Endothelial cell of umbilical vein (primary cell): ENCODE measurements at regions not wholly inside any gene's neighbourhood (a gene's known extent, or its start where the extent isn't known, plus 50 kb on each side); places are given as distances from the start of the nearest gene placed in this dataset.

ENCODE experiments used
- EZH2 ChIP-seq: IDR thresholded peaks from 2 replicates; pipeline ENCODE4 v1.6.1; 2012; ENCODE audit warnings: borderline replicate concordance, low read depth, mild to moderate bottlenecking, moderate library complexity, low read length, inconsistent platforms; ENCODE audit not compliant: severe bottlenecking
- FOS ChIP-seq: IDR thresholded peaks from 2 replicates; pipeline ENCODE4 v1.6.1; 2011; ENCODE audit warnings: mild to moderate bottlenecking, low read length, moderate library complexity, borderline replicate concordance; ENCODE audit not compliant: insufficient read depth
- GATA2 ChIP-seq: IDR thresholded peaks from 2 replicates; pipeline ENCODE4 v1.7.0; 2011; ENCODE audit warnings: low read depth, mild to moderate bottlenecking, moderate library complexity, mixed read lengths, low read length; ENCODE audit not compliant: insufficient read length, insufficient read depth
- JUN ChIP-seq: IDR thresholded peaks from 2 replicates; pipeline ENCODE4 v1.6.1; 2011; ENCODE audit warnings: borderline replicate concordance, low read depth; ENCODE audit not compliant: insufficient read length, insufficient read depth
- MAX ChIP-seq: IDR thresholded peaks from 2 replicates; pipeline ENCODE4 v1.6.1; 2011; ENCODE audit not compliant: insufficient read depth, insufficient read length
- POLR2A ChIP-seq: IDR thresholded peaks from 2 replicates; pipeline ENCODE4 v1.6.1; 2012; ENCODE audit warnings: low read depth, mild to moderate bottlenecking, control low read depth, low read length
- POLR2AphosphoS5 ChIP-seq: IDR thresholded peaks from 2 replicates; pipeline ENCODE4 v1.6.1; 2012; ENCODE audit warnings: low read depth, mild to moderate bottlenecking, control low read depth, low read length, moderate library complexity; ENCODE audit not compliant: insufficient read depth
- TF ChIP-seq, protein P1 (sequence below), 2 donors: IDR thresholded peaks; 1 replicate in 1 of 2; 2 replicates in 1 of 2; pipeline ENCODE4 v1.5.1; 2011; ENCODE audit warnings: low read length in 2 of 2, mild to moderate bottlenecking in 2 of 2, moderate library complexity in 2 of 2, control low read depth in 1 of 2, inconsistent platforms in 1 of 2, low read depth in 1 of 2; ENCODE audit not compliant: insufficient read depth in 1 of 2; ENCODE audit errors: extremely low read depth in 1 of 2

DNA sequence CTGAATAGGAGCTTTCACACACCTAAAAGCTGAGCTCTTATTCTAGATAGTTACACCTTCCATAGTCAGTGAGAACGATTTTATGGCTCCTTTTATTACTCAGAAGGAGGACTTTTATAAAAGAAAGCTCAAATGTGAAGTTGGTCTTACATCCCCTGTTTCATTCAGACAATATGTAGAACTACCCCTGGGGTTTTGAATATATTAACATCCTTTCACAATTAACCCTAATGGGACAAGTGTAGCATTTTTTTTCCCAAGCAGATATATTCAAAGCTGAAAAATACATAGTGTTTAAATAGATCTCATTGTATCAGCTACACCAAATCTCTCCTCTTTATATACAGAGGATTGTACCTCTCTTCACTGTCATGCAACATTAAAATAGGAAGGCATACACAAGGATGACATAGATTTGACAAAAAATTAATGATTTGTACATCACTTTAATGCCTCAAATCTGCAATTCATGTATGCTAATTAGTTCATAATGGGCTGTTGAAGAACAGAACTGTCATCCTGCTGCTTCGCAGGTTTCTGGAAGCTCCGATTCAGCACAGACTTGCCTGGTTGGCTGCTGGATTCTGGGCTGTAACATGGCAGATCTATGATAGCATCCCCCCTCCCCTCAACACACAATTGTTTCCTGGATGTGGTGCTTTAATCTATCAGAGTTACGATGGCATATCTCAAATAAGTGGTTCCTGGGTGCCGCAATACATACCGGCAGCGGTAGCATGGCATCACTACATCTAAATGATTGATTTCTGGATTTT, 129.7 kb upstream of the PARD3B start:
- TF ChIP-seq MAX (no peak), GATA2 (no peak), POLR2A (no peak), POLR2AphosphoS5 (no peak), EZH2 (no peak), FOS (no peak), JUN (no peak)
- TF ChIP-seq, protein P1, sequence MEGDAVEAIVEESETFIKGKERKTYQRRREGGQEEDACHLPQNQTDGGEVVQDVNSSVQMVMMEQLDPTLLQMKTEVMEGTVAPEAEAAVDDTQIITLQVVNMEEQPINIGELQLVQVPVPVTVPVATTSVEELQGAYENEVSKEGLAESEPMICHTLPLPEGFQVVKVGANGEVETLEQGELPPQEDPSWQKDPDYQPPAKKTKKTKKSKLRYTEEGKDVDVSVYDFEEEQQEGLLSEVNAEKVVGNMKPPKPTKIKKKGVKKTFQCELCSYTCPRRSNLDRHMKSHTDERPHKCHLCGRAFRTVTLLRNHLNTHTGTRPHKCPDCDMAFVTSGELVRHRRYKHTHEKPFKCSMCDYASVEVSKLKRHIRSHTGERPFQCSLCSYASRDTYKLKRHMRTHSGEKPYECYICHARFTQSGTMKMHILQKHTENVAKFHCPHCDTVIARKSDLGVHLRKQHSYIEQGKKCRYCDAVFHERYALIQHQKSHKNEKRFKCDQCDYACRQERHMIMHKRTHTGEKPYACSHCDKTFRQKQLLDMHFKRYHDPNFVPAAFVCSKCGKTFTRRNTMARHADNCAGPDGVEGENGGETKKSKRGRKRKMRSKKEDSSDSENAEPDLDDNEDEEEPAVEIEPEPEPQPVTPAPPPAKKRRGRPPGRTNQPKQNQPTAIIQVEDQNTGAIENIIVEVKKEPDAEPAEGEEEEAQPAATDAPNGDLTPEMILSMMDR (IDR thresholded peaks at IDR 0.05; ENCODE audit: extremely low read depth in 1 of 2, insufficient read depth in 1 of 2, low read depth in 1 of 2, low read length in 2 of 2): no peak
